Osteoblast (primary cell): ENCODE measurements at regions not wholly inside any gene's neighbourhood (a gene's known extent, or its start where the extent isn't known, plus 50 kb on each side); places are given as distances from the start of the nearest gene placed in this dataset.
A peak's percentile ranks its signal among the peaks of the same experiment; 100 is the strongest.

Experiments
- DNase-seq: peaks from one replicate; pipeline ENCODE4 v3.0.0; 2011; ENCODE audit warnings: low spot score, mixed read lengths; ENCODE audit not compliant: insufficient read length; ENCODE audit errors: missing footprints
- H2AFZ ChIP-seq: 2 replicates; pipeline ENCODE4 v1.6.0; 2011; ENCODE audit warnings: mild to moderate bottlenecking, low read length
- H3K27ac ChIP-seq: 2 replicates; pipeline ENCODE4 v1.5.1; 2011; ENCODE audit warnings: mild to moderate bottlenecking, low read depth, low read length, moderate library complexity
- H3K27me3 ChIP-seq: 2 replicates; pipeline ENCODE4 v1.6.0; 2012; ENCODE audit warnings: mild to moderate bottlenecking, control low read depth, inconsistent platforms, low read length, moderate library complexity; ENCODE audit not compliant: insufficient read depth
- H3K36me3 ChIP-seq: 2 replicates; pipeline ENCODE4 v1.5.1; 2011; ENCODE audit warnings: mild to moderate bottlenecking, low read length, control low read depth, moderate library complexity; ENCODE audit not compliant: insufficient read depth
- H3K4me1 ChIP-seq: 2 replicates; pipeline ENCODE4 v1.5.1; 2011; ENCODE audit warnings: mild to moderate bottlenecking, low read length, control low read depth, moderate library complexity; ENCODE audit not compliant: insufficient read depth
- H3K4me2 ChIP-seq: 2 replicates; pipeline ENCODE4 v1.6.0; 2011; ENCODE audit warnings: mild to moderate bottlenecking, low read length; ENCODE audit not compliant: insufficient read depth
- H3K4me3 ChIP-seq: fragments of 200-600 bp; sonication (generic); 3 replicates; pipeline ENCODE4 v1.5.1; 2012; ENCODE audit warnings: mild to moderate bottlenecking, low read length, inconsistent platforms; ENCODE audit not compliant: insufficient read depth
- H3K79me2 ChIP-seq: 2 replicates; pipeline ENCODE4 v1.6.0; 2012; ENCODE audit warnings: mild to moderate bottlenecking, low read length, control low read depth, inconsistent platforms; ENCODE audit not compliant: insufficient read depth
- H3K9me3 ChIP-seq: 2 replicates; pipeline ENCODE4 v1.5.1; 2011; ENCODE audit warnings: low read depth, low read length, control low read depth
- H4K20me1 ChIP-seq: 2 replicates; pipeline ENCODE4 v1.6.0; 2012; ENCODE audit warnings: mild to moderate bottlenecking, low read length, control low read depth; ENCODE audit not compliant: insufficient read depth
- TF ChIP-seq, protein P1 (sequence below): IDR thresholded peaks from 2 replicates; pipeline ENCODE4 v1.5.1; 2011; ENCODE audit warnings: mild to moderate bottlenecking, low read depth, low read length, moderate library complexity; ENCODE audit errors: extremely low read depth

DNA sequence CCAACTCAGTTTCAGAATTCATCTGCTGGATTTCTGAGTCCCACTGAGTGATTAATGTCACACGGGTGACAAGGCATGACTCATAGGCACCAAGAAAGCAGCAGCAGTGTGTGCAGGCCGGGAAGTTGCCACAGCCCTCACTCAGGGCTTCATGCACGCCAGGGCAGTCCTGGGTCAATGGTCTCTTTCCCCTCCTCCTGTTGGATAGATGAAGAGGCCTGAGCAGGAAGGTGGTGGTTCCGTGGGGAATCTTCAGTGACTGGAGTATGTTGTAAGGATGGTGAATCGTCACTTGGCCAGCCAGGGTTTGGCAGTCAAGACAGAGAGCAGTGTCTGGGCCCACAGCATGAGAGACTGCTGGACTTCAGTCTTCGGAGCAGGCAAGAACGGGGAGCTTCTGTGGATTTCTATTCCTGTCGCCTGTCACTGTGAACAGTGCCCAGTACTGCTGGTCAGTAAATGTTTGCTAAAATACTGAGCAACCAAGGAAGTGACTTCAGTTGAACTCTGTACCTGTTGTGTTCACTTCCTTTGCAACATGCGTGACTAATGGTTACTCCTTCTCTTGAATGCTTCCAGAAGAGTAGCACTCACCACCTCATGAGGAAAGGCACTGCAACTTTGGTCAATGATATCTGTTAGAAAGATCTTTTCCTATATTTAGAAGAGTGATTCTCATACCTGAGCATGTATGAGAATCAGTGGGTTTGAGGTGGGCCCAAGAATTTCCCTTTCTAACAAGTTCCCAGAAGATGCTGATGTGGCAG, 62.0 kb upstream of the CD93 start:
- Histone ChIP-seq H3K79me2 (no peaks in the 10 kb centered on the region), H3K4me2 (peak overlapping the region; percentile 11), H3K27ac (peak overlapping the region; percentile 97), H3K4me1 (peaks cover 83% of the 10 kb centered on the region), H3K9me3 (no peaks in the 10 kb centered on the region), H3K4me3 (no peak overlapping the region), H3K36me3 (no peaks in the 10 kb centered on the region), H3K27me3 (no peaks in the 10 kb centered on the region), H2AFZ (peak overlapping the region; percentile 58), H4K20me1 (no peaks in the 10 kb centered on the region)
- TF ChIP-seq, protein P1, sequence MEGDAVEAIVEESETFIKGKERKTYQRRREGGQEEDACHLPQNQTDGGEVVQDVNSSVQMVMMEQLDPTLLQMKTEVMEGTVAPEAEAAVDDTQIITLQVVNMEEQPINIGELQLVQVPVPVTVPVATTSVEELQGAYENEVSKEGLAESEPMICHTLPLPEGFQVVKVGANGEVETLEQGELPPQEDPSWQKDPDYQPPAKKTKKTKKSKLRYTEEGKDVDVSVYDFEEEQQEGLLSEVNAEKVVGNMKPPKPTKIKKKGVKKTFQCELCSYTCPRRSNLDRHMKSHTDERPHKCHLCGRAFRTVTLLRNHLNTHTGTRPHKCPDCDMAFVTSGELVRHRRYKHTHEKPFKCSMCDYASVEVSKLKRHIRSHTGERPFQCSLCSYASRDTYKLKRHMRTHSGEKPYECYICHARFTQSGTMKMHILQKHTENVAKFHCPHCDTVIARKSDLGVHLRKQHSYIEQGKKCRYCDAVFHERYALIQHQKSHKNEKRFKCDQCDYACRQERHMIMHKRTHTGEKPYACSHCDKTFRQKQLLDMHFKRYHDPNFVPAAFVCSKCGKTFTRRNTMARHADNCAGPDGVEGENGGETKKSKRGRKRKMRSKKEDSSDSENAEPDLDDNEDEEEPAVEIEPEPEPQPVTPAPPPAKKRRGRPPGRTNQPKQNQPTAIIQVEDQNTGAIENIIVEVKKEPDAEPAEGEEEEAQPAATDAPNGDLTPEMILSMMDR, result no peak
- DNase-seq, result peak; percentile 83

DNA sequence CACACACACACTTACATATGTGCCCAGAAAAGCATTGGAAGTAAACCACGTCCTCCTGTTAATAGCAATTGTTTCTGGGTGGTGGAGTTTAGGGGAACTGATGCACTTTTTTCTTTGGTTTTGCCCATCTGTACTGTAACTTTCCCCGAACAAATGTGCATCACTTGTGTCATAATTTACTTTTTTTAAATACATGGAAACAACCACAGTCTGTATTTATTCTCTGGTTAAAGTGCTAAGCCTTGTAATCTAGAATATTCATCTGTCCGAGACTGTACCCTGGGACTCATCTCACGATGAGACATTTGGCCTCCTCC, 61.5 kb upstream of the CD93 start:
- H3K27me3 ChIP-seq, result no peaks in the 10 kb centered on the region
- no peaks in the 10 kb centered on the region for H3K9me3 ChIP-seq
- TF ChIP-seq, protein P1, result no peak
- DNase-seq, result no peak
- H4K20me1 ChIP-seq, result no peaks in the 10 kb centered on the region
- H3K4me2 ChIP-seq, result peak overlapping the region; percentile 11
- peaks cover 85% of the 10 kb centered on the region for H3K4me1 ChIP-seq
- H3K36me3 ChIP-seq, result no peaks in the 10 kb centered on the region
- H2AFZ ChIP-seq, result no peak overlapping the region
- no peak overlapping the region for H3K4me3 ChIP-seq
- peak overlapping the region; percentile 97 for H3K27ac ChIP-seq
- H3K79me2 ChIP-seq, result no peaks in the 10 kb centered on the region

DNA sequence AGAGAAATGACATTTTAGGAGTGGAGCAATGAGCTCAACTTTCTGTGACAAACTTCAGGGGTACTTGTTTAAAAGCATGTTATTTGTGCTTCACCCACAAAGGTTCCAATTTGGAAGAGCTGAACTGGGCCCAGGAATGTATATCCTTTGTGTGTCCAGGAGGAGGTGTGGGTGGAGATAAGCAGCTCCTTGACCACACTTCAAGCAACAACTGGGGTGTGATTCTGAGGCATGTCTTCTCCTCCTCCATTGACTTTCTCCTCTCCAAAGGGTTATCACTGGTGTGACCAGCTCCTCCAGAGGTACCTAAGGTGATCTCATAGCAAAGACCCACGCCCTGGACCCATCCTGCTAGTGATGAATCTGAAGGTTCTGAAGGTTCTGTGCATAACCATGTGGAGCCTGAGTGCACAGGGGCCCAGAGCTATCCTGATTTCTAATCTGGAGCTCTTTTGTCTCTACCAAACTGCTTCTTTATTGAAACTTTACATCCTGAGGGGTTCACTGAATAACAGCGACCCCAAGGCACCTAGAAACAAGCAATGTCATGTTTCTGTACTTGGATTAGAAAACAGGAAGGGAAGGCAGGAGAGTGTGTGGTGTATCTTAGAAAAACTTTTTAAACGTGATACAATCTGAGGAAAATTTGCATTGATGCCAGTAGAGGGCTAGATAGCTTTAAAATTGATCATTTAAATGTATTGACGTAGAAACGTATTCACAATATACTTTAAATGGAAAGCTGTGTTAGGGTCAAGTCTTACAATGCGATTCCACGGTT, 60.9 kb upstream of the CD93 start:
- Histone ChIP-seq H3K4me1 (peaks cover 85% of the 10 kb centered on the region), H3K36me3 (no peaks in the 10 kb centered on the region), H2AFZ (no peak overlapping the region), H3K27me3 (no peaks in the 10 kb centered on the region), H3K79me2 (no peaks in the 10 kb centered on the region), H4K20me1 (no peaks in the 10 kb centered on the region), H3K4me3 (no peak overlapping the region), H3K9me3 (no peaks in the 10 kb centered on the region), H3K27ac (peak overlapping the region; percentile 97), H3K4me2 (peak overlapping the region; percentile 11)
- TF ChIP-seq, protein P1, result peak; percentile 9
- DNase-seq, result no peak

DNA sequence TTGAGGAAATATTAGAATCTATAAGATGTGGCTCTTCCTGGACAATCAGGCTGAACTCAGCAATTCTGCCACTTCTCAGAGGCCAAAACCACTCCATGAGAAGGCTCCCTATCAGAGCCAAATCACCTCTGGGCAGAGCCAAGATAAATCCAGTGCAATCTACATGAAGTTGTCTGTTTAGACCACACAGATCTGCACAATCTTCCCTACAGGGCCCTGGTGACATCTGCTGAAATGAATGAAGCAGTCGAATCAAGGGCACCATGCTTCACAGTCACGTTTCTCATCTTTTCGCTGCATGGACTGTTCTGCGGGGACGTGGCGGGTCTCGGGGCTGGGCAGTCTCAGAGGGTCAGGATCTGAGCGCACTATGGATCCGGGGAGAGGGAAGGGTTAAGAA, 60.1 kb upstream of the CD93 start:
- Histone ChIP-seq H3K4me3 (no peak overlapping the region), H4K20me1 (no peaks in the 10 kb centered on the region), H3K36me3 (no peaks in the 10 kb centered on the region)

More for the DNA sequence above, 60.1 kb upstream of the CD93 start:
- Histone ChIP-seq H3K4me1 (peaks cover 81% of the 10 kb centered on the region), H3K9me3 (no peaks in the 10 kb centered on the region), H3K79me2 (no peaks in the 10 kb centered on the region), H3K27ac (peak overlapping the region; percentile 97), H3K4me2 (no peak overlapping the region), H3K27me3 (no peaks in the 10 kb centered on the region), H2AFZ (no peak overlapping the region)
- TF ChIP-seq, protein P1, result no peak
- no peak for DNase-seq
